Mesendoderm (in vitro differentiated cells): ENCODE measurements at regions not wholly inside any gene's neighbourhood (a gene's known extent, or its start where the extent isn't known, plus 50 kb on each side); places are given as distances from the start of the nearest gene placed in this dataset.

Experiments
- DNase-seq: peaks from one replicate; pipeline ENCODE4 v3.0.0; 2013
- H2AK5ac ChIP-seq: 2 replicates; pipeline ENCODE4 v1.6.1; 2013; ENCODE audit warnings: low read length, inconsistent platforms
- H2BK120ac ChIP-seq: 2 replicates; pipeline ENCODE4 v1.6.1; 2013; ENCODE audit warnings: low read depth, mild to moderate bottlenecking, low read length, moderate library complexity, mixed read lengths
- H2BK15ac ChIP-seq: replicated peaks from 2 replicates; pipeline ENCODE4 v1.6.1; 2013; ENCODE audit warnings: low read depth, mild to moderate bottlenecking, moderate library complexity
- H2BK5ac ChIP-seq: 2 replicates; pipeline ENCODE4 v1.6.1; 2013; ENCODE audit warnings: low read length, inconsistent platforms
- H3K18ac ChIP-seq: 2 replicates; pipeline ENCODE4 v1.6.1; 2013; ENCODE audit warnings: mild to moderate bottlenecking, low read length, mixed read lengths
- H3K23ac ChIP-seq: one replicate; pipeline ENCODE4 v1.6.1; 2013; ENCODE audit warnings: low read length
- H3K27ac ChIP-seq: 2 replicates; pipeline ENCODE4 v1.5.1; 2013; ENCODE audit warnings: low read depth, mild to moderate bottlenecking, inconsistent platforms, low read length, moderate library complexity
- H3K27me3 ChIP-seq: 2 replicates; pipeline ENCODE4 v1.6.1; 2013; ENCODE audit warnings: low read length, control low read depth, mild to moderate bottlenecking, inconsistent platforms; ENCODE audit not compliant: insufficient read depth, poor library complexity
- H3K36me3 ChIP-seq: 2 replicates; pipeline ENCODE4 v1.6.1; 2013; ENCODE audit warnings: low read length, inconsistent platforms; ENCODE audit not compliant: control insufficient read depth, insufficient read depth
- H3K4ac ChIP-seq: one replicate; pipeline ENCODE4 v1.6.1; 2013; ENCODE audit warnings: low read depth, mild to moderate bottlenecking, low read length, moderate library complexity
- H3K4me1 ChIP-seq: 2 replicates; pipeline ENCODE4 v1.6.1; 2013; ENCODE audit warnings: low read depth, low read length, inconsistent platforms; ENCODE audit not compliant: control insufficient read depth
- H3K4me2 ChIP-seq: 2 replicates; pipeline ENCODE4 v1.6.1; 2013; ENCODE audit warnings: low read length
- H3K4me3 ChIP-seq: 2 replicates; pipeline ENCODE4 v1.5.1; 2013; ENCODE audit warnings: mild to moderate bottlenecking, low read length
- H3K56ac ChIP-seq: one replicate; pipeline ENCODE4 v1.6.1; 2013; ENCODE audit warnings: low read length
- H3K79me1 ChIP-seq: 2 replicates; pipeline ENCODE4 v1.6.1; 2013; ENCODE audit warnings: low read length, inconsistent platforms
- H3K79me2 ChIP-seq: 2 replicates; pipeline ENCODE4 v1.6.1; 2013; ENCODE audit warnings: mild to moderate bottlenecking, low read length; ENCODE audit not compliant: control insufficient read depth, insufficient read depth
- H3K9ac ChIP-seq: 2 replicates; pipeline ENCODE4 v1.6.1; 2013; ENCODE audit warnings: low read length, inconsistent platforms
- H4K5ac ChIP-seq: one replicate; pipeline ENCODE4 v1.6.1; 2013; ENCODE audit warnings: low read length
- H4K8ac ChIP-seq: one replicate; pipeline ENCODE4 v1.6.1; 2013; ENCODE audit warnings: low read depth, mild to moderate bottlenecking, control low read depth, low read length, moderate library complexity
- WGBS: extraction: QIAGEN DNeasy Blood & Tissue Kit; methylation state at CpG from one replicate; pipeline ENCODE4 v1.1.7; 2013; ENCODE audit warnings: low lambda C conversion rate, missing lambda C conversion rate; ENCODE audit not compliant: insufficient coverage; ENCODE audit errors: extremely low coverage; 5-methylcytosine and 5-hydroxymethylcytosine counted together

DNA sequence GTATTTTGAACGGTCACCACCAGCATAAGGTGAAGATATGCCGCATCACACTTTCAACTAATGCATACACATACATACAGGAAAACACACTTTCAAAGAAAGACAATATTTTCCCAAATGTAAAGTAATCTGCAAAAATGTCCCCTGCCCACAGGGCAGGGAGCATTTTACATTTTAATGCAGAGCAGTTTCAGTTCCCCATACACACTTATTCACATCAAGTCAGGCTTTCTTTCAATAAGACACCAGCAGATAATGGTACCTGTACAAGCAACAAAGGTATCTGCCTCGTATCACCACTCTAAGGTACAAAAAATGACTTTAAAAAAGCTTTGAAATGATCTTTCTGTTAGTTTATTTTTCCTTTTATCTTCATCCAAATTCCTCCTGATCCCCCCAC, 247.1 kb upstream of the CCNG1 start:
- Histone ChIP-seq H4K8ac (no peak overlapping the region), H3K23ac (no peak overlapping the region), H2BK120ac (no peak overlapping the region), H3K4me3 (no peak overlapping the region), H2BK15ac (no peak overlapping the region), H3K9ac (no peak overlapping the region), H2AK5ac (no peak overlapping the region), H3K27ac (no peak overlapping the region), H3K79me2 (no peaks in the 10 kb centered on the region), H3K4me1 (peaks cover 2% of the 10 kb centered on the region), H3K56ac (no peak overlapping the region), H3K79me1 (no peaks in the 10 kb centered on the region), H3K27me3 (no peaks in the 10 kb centered on the region), H4K5ac (no peak overlapping the region), H3K4ac (no peak overlapping the region), H3K36me3 (no peaks in the 10 kb centered on the region), H3K18ac (no peak overlapping the region), H3K4me2 (no peak overlapping the region), H2BK5ac (no peak overlapping the region)
- WGBS: no CpG with 5 or more reads among the region's 3 CpGs
- no peak for DNase-seq

DNA sequence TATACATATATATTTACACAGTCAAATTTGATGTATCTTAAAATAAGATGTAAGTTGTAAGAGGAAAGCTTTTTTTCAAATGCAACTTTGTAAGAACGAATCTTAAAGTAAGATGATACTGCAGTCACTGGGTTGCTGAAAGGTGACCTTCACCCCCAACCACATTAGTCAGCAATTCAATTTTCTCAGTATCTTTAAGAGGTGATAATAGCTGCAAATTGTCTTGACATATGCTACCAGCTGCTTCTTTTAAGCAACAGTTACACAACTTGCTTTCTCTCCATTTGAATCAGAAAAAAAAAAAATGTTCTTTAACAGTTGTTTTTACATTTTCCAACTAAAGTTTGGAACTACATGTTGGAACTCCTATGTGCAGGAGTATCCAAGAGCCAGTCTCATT, 246.6 kb upstream of the CCNG1 start:
- Histone ChIP-seq H3K4me1 (peaks cover 2% of the 10 kb centered on the region), H3K56ac (no peak overlapping the region), H4K8ac (no peak overlapping the region), H3K27ac (no peak overlapping the region), H3K79me2 (no peaks in the 10 kb centered on the region), H3K36me3 (no peaks in the 10 kb centered on the region), H2AK5ac (no peak overlapping the region), H3K4me2 (no peak overlapping the region), H3K4ac (no peak overlapping the region), H3K27me3 (no peaks in the 10 kb centered on the region), H4K5ac (no peak overlapping the region), H3K9ac (no peak overlapping the region), H3K4me3 (no peak overlapping the region), H3K79me1 (no peaks in the 10 kb centered on the region), H2BK15ac (no peak overlapping the region), H2BK120ac (no peak overlapping the region), H2BK5ac (no peak overlapping the region), H3K23ac (no peak overlapping the region), H3K18ac (no peak overlapping the region)
- DNase-seq: peak; percentile 67
- WGBS: no CpG with 5 or more reads among the region's 1 CpG

DNA sequence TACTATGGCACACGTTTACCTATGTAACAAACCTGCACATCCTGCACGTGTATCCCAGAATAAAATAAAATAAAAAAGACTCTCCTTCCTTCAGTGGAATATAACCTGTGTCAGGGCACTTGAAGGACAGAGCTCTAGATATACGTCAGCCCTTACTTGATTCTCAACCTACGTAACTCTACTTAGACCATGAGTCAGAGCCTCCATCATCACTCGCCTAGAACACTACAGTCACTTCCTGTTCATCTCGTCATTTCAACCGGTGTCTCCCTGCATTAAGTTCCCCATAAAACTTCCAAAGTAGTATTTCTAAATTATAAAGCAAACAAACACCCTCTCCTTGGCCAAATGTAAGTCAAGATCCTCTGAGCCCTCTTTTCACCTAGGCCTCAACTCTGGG, 243.5 kb upstream of the CCNG1 start:
- Histone ChIP-seq H3K36me3 (no peaks in the 10 kb centered on the region), H2BK15ac (no peak overlapping the region), H3K4me2 (no peak overlapping the region), H2AK5ac (no peak overlapping the region), H3K23ac (no peak overlapping the region), H3K4me1 (peaks cover 2% of the 10 kb centered on the region), H3K27me3 (no peaks in the 10 kb centered on the region), H3K79me2 (no peaks in the 10 kb centered on the region), H2BK5ac (no peak overlapping the region), H3K9ac (no peak overlapping the region), H3K18ac (no peak overlapping the region), H3K79me1 (no peaks in the 10 kb centered on the region), H4K5ac (no peak overlapping the region), H3K4me3 (no peak overlapping the region), H3K4ac (no peak overlapping the region), H3K56ac (no peak overlapping the region), H2BK120ac (no peak overlapping the region), H3K27ac (no peak overlapping the region), H4K8ac (no peak overlapping the region)
- no CpG with 5 or more reads among the region's 7 CpGs for WGBS
- DNase-seq: no peak

DNA sequence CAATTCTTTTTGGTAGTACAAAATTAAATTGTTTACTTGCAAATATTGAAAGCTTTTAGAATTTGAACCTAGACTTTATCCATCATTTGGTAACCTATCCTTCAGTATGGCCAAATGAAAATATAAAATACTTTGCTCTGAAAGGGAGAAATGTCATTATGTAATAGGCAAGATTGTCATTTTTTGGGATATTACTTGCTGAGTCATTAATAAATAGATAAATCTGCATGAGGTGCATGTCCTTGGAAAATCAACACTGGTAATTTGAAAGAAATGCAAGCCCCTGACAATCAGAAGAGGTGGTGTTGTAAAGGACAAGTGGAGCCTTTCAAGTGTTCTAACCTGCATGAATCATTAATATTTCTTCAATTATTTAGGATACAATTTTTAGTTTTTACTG, 231.8 kb upstream of the CCNG1 start:
- Histone ChIP-seq H3K36me3 (no peaks in the 10 kb centered on the region), H2AK5ac (no peak overlapping the region), H3K79me2 (no peaks in the 10 kb centered on the region), H3K18ac (no peak overlapping the region), H2BK15ac (no peak overlapping the region), H3K4ac (no peak overlapping the region), H3K27ac (no peak overlapping the region), H2BK5ac (no peak overlapping the region), H3K27me3 (no peaks in the 10 kb centered on the region), H3K56ac (no peak overlapping the region), H2BK120ac (no peak overlapping the region), H4K8ac (no peak overlapping the region), H3K79me1 (no peaks in the 10 kb centered on the region), H3K4me2 (no peak overlapping the region), H3K23ac (no peak overlapping the region), H3K4me3 (no peak overlapping the region), H4K5ac (no peak overlapping the region), H3K4me1 (no peaks in the 10 kb centered on the region), H3K9ac (no peak overlapping the region)
- DNase-seq: no peak

DNA sequence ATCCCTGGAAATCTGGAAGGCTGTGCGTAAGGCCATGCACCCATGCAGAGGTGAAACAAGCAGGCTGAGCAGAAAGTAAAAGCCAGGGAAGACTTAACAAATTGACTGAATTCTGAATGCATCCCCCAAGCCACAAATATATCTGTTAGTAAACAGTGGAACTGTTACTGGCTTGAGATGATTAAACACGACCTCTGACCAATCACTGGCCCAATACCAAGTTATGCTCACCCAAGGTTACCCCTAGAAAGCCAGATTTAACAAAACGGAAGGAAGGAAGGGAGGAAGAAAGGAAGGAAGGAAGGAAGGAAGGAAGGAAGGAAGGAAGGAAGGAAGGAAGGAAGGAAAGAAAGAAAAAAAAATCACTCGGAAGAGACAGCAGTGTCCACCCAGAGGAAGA, 215.8 kb upstream of the CCNG1 start:
- Histone ChIP-seq H4K5ac (no peak overlapping the region), H3K9ac (no peak overlapping the region), H2BK120ac (no peak overlapping the region), H4K8ac (no peak overlapping the region), H3K27me3 (no peaks in the 10 kb centered on the region), H2BK15ac (no peak overlapping the region), H3K36me3 (no peaks in the 10 kb centered on the region), H2BK5ac (no peak overlapping the region), H3K4me2 (no peak overlapping the region), H3K27ac (no peak overlapping the region), H3K79me1 (no peaks in the 10 kb centered on the region), H3K23ac (no peak overlapping the region), H3K4me3 (no peak overlapping the region), H3K79me2 (no peaks in the 10 kb centered on the region), H3K18ac (no peak overlapping the region), H3K4me1 (no peaks in the 10 kb centered on the region), H3K56ac (no peak overlapping the region), H3K4ac (no peak overlapping the region), H2AK5ac (no peak overlapping the region)
- no CpG with 5 or more reads among the region's 4 CpGs for WGBS
- no peak for DNase-seq

DNA sequence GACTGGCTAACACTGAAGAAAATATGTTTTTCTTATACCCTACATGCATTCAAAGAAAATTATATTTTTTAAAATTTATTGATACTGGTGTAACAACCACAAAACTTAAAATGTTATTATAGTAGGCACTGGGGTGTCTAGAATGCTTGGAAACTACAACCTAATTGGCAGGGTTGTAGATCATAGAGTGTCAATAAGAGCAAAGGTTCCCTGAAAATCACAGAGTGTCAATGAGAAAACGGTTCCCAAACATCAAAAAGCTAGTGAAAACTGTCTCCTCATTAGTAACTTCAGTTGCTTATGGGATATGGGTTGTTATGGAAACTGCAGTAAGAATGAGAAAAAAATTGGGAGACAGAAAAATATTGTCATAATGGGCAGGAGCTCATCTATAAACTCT, 214.4 kb upstream of the CCNG1 start:
- no peak for DNase-seq
- Histone ChIP-seq H2AK5ac (no peak overlapping the region), H3K56ac (no peak overlapping the region), H3K9ac (no peak overlapping the region), H3K27ac (no peak overlapping the region), H3K36me3 (no peaks in the 10 kb centered on the region), H3K79me2 (no peaks in the 10 kb centered on the region), H3K79me1 (no peaks in the 10 kb centered on the region), H2BK120ac (no peak overlapping the region), H3K27me3 (no peaks in the 10 kb centered on the region), H3K4ac (no peak overlapping the region), H3K4me2 (no peak overlapping the region), H3K18ac (no peak overlapping the region), H4K5ac (no peak overlapping the region), H3K4me1 (no peaks in the 10 kb centered on the region), H3K23ac (no peak overlapping the region), H4K8ac (no peak overlapping the region), H2BK5ac (no peak overlapping the region), H2BK15ac (no peak overlapping the region), H3K4me3 (no peak overlapping the region)
- WGBS: no CpG with 5 or more reads among the region's 1 CpG
